HG03378 (cell line): ENCODE measurements at regions not wholly inside any gene's neighbourhood (a gene's known extent, or its start where the extent isn't known, plus 50 kb on each side); places are given as distances from the start of the nearest gene placed in this dataset.
"Not testable (repeated sequence)": the region's sequence is repeated elsewhere in the genome, so short reads cannot be mapped to it uniquely, and the experiment has no call there.

ENCODE experiments used
- ATAC-seq: cut with Tn5 transposase; IDR thresholded peaks from one replicate; pipeline ENCODE4 v1.9.1; 2021; ENCODE audit warnings: mild to moderate bottlenecking, moderate library complexity; ENCODE audit not compliant: unreplicated experiment

DNA sequence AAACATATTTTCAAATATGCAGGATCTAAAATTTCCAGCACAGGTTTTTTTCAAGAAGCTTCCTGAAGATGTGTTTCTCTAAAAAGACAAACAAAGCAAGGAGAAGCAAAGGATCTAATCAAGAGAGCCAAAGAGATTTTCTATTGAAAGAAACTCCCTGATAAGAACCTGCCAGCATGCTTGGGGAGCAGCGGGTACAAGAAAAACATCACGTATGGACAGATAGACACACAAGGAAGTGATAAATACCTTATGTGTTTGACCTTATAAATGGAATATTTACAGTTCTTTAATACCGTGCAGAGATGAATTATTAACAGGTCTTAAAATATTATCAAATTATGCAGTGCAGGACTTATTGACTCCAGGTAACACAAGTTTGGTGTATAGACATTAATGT is 562.1 kb downstream of the DACH1 start:
- ATAC-seq = no peak

DNA sequence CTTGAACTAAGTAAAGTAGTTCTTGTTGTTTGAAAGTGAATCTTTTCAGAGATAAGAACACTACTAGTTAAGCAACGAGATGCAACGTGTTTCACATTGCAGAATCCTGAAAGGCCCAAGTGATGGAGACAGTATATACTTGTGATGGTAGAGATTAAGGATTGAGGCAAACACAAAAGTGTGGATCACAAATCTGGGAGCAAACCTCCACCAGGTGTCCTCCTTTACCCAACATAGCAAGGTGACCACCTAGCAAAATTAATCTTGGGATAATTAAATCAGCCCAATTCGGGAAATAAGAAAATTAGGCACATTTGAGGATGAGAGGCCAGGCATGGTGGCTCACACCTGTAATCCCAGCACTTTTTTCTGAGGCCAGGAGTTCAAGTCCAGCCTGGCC is 563.9 kb downstream of the DACH1 start:
- ATAC-seq = no peak

DNA sequence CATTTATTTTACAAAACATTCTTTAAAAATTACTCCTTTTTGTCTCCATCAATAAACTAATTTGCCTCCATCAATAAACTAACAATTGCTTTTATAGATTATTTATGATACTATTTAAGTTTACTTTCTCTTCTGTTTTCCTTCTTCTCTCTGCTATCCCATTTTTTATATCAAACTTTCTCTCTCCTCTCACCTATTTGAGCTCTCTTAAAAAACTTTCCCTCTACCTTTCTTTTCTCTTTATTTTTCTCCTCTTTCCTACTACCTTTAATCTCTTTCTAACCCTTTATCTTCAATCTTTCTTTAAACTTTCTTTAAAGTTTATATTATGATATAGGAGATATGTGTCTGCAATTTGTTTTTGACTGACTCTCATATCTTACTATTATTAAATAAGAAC is 566.4 kb downstream of the DACH1 start:
- no peak for ATAC-seq

DNA sequence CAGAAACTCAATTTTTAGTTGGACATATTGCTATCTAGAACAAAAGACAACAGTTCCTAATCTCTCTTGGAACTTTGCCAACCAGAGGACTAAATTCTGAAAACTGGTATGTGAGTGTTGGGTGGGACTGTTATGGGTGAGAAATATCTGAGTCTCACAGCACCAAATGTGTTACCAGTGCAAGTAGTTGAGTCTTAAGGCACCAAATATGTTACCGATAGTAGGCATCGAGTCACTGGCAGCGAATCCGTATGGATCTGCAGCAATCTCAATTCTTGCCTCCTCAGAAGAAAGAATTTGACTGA is 575.2 kb downstream of the DACH1 start:
- no peak for ATAC-seq

DNA sequence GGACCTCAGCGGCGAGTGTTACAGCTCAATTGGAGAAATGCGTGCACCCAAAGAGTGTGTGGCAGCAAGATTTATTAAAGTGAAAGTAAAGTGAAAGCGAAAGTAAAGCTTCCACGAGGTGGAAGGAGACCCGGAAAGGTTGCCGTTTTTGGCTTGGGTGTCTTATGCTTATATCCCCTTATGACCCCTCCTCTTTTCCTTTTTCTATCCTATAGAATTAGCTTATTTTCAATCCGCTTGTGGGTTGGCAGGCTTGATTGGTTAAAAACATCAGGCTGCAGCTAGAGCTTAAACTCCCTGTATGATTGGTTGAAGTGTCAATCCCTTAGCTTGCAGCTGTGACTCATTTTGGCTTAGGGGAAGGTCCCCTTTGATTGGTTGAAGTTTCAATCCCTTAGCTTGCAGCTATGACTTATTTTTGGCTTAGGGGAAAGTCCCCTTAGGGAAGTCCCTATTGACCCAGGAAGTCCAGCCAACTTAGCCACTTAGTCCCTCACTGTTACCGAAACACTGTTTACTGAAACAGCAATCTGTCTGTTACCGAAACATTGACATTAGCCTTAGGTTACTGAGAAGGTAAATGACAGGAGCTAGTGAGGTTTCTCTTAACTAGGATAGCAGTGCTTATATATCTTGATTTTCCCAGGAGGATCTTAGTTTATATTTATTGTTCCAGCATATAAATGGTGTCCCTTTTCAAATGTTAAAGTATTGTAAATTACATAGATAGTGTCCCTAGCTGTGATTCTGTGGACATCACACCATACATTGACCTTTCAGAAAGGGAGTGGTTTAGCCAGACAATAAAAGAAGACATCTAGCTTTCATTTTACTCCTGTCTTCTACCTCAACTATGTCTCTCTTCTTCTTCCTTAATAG is 575.8 kb downstream of the DACH1 start:
- ATAC-seq = peak; percentile 87

DNA sequence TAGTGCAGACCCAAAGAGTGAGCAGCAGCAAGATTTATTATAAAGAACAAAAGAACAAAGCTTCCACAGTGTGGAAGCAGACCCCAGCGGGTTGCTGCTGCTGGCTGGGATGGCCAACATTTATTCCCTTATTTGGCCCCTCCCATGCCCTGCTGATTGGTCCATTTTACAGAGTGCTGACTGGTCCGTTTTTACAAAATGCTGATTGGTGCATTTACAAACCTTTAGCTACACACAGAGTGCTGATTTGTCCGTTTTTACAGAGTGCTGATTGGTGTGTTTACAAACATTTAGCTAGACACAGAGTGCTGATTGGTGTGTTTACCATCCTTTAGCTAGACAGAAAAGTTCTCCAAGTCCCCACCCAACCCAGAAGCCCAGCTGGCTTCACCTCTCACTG is 577.0 kb downstream of the DACH1 start:
- ATAC-seq = not testable (repeated sequence)

DNA sequence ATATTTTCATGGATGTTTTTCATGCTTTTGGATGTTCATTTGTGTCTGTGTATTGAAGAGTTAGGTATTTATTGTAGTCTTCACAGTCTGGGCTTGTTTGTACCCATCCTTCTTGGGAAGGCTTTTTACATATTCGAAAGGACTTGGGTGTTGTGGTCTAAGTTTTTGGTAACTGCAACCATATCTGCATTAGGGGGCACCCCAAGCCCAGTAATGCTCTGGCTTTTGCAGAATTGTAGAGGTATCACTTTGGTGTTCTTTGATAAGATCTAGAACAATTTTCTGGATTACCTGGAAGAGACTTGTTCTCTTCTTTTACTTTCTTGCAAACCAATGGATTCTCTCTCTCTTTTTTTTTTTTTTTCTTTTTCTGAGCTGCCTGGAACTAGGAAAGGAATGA is 581.3 kb downstream of the DACH1 start:
- no peak for ATAC-seq

DNA sequence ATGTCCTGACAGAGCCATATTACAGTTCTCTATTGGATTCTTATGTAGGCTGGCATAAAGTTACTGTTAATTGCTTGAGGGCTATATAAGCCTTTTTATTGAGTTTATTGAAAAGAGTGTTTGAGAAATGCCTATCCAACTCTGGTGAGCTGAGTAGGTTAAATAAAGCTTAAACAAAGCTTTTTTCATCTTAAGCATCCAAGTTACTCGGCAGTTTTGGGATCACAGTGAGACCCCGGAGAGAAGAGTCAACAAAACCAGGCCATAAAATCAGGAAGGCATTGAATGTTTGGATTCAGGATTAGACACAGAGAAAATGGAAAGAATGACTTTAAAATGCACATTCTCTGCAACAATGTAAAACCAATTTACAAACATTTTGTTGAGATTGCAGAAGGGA is 588.5 kb downstream of the DACH1 start:
- ATAC-seq = no peak

DNA sequence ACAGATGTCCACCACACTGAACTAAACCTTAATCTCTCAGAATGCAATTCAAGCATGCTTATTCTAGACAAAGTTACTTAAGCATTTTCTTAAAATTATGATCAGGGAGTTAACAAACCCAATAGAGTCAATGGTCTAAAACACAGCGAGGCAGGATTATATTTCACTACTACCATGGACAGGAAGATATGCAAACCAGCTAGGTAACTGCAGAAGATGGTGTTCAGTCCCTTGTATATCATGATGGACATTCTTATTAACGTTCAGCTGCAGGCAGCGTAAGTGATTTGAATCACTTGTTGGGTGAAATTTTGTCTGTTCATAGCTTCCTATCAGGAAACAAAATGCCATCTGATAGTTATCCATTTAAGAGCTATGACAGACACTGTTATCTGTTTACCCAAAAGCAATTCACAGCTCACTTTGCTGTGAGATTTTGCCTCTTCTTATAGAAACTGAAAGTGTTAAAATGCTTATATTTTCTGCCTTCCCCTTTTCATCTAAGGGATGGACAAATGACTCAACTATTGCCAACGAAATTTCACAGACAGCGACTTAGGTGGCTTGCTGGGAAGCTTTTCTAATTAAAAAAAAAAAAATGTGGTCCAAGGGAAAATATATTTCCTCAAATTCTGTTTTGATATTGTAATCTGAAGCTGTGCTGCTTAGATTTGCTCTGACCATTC is 591.9 kb downstream of the DACH1 start:
- peak; percentile 77 for ATAC-seq

DNA sequence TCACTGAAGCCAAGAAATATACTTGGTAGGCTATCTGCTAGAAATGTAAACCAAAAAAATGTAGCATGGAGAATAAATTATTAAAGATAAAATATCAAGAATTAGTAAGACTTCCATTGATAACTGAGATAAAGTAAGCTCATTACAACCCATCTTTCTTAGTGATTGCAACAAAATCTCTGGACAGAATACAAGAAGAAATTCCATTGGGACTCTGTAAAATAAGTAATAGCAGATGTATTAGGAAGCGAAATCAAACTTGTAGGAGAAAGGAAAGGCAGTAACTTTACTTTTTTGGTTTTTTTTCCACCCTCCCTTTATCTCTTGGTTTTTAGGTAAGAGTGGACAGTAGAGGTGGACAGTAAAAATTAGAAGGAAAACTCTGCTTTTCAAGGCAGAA is 605.7 kb downstream of the DACH1 start:
- ATAC-seq = no peak

DNA sequence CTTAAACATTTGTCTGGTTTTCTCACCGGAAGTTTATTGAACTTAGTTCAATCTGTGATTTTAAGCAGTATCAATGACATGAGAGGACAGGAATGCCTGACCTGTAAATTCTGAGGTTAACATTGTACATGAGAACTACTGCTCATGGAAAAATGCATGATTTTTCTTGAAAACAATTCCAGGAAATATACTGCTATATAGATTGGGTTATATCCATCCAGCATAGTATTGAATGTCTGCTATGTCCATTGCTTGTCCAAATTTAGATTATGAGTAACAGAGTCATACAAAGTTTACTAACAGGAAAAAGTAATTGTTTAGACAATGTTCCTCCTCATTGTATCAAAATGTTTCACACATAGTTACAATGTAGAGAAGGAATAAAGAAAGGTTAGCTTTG is 606.8 kb downstream of the DACH1 start:
- no peak for ATAC-seq

DNA sequence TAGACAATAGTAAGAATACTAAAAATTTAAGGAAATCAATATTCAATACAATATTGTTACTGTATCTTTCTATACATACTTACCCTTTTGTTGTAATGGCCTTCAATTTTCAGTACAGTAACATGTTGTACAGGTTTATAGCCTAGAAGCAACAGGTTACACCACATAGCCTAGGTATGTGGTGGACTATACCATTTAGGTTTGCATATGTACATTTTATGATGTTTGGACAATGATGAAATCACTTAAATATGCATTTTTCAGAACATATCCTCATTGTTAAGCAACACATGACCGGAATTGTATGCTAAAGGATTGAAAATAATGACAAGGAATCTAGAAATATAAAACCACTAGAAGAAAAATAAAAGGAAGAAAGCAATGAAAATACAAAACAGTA is 611.4 kb downstream of the DACH1 start:
- ATAC-seq = no peak

DNA sequence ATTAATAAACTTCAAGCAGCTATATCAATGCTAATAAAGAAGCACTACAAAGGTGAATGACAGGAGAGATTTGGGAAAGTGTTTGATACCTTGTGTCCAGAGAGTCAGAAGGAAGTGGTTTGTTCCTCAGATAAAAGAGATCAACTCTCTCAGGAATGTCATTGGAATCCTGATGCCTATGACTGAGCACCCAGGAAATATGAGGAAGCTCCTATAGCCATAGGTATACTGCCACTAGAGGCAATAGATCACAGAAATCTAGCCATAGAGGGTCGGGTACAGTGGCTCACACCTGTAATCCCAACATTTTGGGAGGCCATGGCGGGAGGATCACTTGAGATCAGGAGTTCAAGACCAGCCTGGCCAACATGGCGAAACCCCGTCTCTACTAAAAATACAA is 612.6 kb downstream of the DACH1 start:
- no peak for ATAC-seq

DNA sequence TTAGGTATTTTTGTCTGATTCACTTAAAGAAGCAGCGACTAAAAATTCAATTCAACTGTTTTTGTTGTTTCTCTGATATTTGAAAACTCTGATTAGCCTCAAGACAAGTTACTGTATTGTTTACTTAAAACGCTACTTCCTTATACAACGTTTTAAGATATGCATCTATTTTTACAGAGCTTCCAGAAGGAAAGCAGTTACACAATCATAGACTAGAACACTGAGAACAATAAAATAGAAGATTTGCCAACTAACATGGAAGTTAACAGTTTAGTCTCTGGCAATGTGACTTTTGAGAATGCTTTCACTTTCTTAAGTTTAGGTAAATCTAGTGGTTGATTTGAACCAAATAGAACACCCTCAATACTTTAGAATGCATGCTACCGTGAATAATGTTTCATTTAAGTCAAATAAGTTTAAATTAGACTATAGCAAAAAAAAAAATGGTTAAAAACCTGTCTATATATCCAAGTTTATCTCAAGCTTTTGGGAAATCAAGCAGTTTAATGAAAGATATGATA is 614.8 kb downstream of the DACH1 start:
- no peak for ATAC-seq

DNA sequence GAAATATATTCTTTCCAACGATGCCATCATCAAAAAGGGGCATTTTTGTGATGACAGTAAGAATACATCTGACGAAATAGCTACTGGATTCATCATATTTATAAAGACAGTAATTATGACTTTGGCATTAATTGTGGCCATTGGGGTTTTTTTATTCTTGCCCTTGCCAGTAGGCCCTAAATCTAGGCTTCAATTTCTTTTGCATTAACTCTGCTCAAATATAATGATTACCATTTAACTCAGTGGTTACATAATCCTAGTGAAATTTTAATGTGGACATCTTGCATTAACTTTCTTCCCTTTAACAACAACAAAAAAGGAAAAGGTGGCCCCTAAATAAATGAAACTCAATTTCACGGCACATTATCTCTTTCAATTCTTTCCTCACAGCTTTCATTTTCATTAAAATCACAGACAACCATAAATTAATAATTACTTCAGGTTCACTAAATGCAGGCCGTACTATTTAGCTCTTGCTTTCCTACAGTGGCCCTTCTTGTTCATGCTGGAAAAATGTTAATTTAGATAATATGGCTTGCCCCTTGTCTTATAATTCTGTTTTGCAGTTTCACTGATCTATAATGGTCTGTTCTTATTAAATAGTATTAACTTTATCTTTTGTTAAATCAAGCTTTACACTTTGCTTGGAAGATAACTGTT is 615.6 kb downstream of the DACH1 start:
- no peak for ATAC-seq

DNA sequence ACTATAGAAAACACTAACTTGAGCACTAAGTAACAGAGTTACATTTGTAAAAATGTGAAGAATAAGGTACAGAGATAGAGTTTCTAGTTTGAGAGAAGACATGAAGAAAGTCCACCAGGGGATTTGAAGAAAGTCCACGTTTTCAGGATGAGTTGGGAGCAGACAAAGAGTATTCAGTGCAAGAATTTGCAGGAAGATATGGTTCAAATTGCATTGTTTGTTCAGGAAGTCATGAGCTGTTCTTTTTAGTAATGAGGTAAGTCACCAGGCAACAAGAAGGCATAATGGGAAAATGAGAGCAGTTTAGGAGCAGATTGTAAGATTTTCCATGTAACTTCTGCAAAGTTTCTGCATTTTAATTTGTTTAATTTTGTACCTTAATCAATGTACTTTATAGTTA is 618.0 kb downstream of the DACH1 start:
- ATAC-seq = no peak

DNA sequence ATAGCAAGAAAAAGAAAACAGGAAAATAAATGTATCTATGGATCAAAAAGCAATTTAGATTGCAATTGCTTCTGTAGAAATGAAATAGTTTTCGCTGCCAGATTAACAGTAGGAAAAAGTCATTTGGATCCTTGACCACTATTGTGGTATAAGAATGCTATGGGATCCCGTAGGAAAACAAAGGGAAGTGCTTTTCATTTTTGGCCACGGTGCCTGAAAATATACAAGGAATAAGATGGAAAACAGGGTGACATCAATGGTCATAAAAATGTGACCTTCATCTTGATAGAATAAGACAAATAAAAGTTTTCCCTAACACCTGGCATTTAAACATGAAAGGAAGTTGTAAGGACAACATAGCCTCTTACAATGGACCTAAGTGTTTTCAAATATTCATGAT is 622.8 kb downstream of the DACH1 start:
- no peak for ATAC-seq

DNA sequence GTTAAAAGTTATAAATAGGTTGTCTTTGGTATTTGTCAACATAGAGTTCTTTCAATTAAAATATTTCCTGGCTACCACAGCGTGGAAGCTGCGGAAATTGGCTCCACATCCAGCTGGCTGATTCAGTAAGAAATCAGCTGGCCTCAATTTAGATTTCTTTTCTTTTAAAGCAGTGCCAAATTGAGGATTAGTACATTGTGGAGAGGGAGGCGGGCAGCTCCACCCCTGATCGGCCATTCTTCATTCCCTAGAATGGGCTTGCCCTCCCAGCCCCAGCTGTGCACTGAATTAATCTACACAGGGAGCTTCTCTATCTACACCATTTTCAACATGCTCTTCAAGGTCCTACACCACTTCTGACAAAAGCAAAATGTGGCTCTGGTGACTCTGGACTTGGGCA is 624.8 kb downstream of the DACH1 start:
- no peak for ATAC-seq

DNA sequence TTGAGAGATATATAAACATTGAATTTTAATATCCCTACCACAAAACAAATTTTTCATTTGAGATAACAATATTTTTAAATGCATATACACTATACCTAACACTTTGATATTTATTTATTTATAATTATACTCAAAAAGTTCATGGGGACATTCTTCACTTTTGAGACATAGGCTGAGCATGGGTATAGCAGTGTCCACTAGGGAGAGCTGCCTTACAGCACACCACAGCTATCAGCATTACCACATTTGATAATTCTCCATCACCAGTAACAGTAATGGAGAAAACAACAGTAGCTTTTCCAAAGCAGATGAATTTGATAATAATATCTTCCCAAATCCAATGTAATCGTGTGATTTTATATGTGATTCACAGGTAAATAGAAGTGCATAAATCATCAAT is 626.1 kb downstream of the DACH1 start:
- ATAC-seq = no peak

DNA sequence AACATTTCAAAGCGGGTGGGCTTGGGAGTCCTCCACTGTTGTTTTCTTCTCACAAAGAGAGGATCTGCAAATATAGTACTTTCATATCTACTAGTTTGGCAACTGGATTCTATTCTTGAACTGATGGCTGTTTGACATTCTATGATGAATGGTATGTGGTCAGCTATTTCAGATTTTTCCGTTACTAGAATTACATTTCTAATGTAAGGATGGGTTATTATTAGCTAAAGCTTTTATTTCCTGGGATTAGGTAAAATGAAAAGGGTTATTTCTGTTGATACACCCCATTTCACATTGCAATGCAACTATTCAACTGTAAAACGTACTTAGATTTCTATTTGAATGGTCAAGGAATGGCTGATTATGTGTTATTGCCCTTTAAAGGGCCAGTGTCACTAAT is 629.7 kb downstream of the DACH1 start:
- ATAC-seq = no peak

DNA sequence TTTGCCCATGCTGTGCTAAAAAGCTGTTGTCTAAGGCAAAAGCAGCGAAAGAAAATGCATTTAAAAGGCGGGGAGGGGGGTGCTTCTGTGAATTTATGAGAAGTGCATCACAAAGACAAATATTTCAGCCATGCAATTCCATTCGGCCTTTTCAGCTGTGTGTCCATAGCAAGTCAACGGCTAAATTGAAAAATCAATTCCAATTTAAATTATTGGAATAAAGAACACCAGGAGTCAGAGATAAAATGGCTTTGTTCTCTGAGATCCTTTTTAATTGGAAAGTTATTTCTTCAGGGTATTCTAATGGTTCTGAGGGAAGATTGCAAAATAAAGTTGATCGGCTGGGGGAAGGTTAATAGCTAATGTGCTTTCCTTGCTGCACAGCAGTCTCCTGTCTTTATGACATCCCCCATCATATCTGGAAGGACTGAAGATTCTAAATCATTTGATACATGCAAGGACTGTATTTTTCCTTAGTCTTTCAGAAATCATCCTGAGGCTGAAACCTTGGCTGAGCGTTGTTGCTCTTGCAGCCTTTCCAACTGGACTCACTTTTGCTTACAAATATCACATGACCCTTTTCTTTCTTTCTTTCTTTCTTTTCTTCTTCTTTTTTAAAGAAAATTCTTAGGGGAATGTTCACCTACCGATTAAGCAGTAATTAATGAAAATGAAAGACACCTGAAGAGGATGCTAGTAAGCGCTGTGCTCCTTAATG is 647.1 kb downstream of the DACH1 start:
- ATAC-seq = no peak
